ENCODE measurements at regions not wholly inside any gene's neighbourhood (a gene's known extent, or its start where the extent isn't known, plus 50 kb on each side); places are given as distances from the start of the nearest gene placed in this dataset.

- no peak for TF ChIP-seq SP1 (IDR thresholded peaks at IDR 0.05)
- TF ChIP-seq, protein P1, sequence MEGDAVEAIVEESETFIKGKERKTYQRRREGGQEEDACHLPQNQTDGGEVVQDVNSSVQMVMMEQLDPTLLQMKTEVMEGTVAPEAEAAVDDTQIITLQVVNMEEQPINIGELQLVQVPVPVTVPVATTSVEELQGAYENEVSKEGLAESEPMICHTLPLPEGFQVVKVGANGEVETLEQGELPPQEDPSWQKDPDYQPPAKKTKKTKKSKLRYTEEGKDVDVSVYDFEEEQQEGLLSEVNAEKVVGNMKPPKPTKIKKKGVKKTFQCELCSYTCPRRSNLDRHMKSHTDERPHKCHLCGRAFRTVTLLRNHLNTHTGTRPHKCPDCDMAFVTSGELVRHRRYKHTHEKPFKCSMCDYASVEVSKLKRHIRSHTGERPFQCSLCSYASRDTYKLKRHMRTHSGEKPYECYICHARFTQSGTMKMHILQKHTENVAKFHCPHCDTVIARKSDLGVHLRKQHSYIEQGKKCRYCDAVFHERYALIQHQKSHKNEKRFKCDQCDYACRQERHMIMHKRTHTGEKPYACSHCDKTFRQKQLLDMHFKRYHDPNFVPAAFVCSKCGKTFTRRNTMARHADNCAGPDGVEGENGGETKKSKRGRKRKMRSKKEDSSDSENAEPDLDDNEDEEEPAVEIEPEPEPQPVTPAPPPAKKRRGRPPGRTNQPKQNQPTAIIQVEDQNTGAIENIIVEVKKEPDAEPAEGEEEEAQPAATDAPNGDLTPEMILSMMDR (IDR thresholded peaks at IDR 0.05; ENCODE audit: low read depth, low read length, missing input control): peak; percentile 51
- no peak for TF ChIP-seq REST (IDR thresholded peaks at IDR 0.05)
Observed at GRCh38 chr12:74021937-74022336, 515.7 kb upstream of the ATXN7L3B start.
